Stimulated activated CD4-positive, alpha-beta T cell treated with anti-CD3 and anti-CD28 coated beads, Interleukin-1b, Interleukin-23, amount 100 ng/mL, for 4 hours (primary cell): ENCODE measurements at regions not wholly inside any gene's neighbourhood (a gene's known extent, or its start where the extent isn't known, plus 50 kb on each side); places are given as distances from the start of the nearest gene placed in this dataset.
"Not testable (repeated sequence)": the region's sequence is repeated elsewhere in the genome, so short reads cannot be mapped to it uniquely, and the experiment has no call there.

Experiments
- DNase-seq, 2 donors: peaks; one replicate each; pipeline ENCODE4 v3.0.0-alpha.2; 2020; ENCODE audit warnings: low read depth in 2 of 2

DNA sequence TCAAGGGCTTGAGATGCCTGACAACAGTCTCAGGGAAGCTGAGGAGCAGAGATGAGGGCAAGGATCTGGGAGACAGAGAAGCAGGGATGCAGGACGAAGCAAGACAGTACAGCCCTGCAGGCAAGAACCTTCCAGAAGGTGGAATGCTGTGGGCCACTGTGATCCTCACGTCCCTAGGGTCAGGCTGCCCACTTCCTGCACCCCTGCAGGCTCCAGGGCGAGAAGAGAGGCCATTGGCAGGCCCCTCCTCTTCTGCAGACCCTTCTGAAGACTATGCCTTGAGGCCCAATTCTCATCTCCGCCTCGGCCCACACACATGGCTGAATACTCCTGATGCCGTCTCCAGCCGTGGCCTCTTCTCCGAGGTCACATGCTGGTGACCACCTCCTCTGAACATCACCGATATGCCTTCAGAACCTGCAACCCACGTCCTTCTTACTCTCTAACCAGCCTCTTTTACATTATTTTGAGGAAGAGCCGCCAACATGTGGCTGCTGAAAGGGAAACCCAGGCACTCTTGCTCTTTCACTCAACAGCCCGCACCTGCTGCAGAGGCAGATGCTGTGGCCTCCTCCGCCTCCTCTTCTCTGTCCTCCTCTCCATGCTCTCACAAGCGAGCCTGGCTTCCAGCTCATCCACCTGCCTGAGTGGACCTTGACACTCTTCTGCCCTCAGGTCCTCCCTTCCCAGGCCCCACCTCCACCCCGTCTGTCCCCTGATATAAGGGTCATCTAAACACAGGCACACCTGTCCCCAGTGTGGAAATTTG is 181.5 kb downstream of the IRX2 start:
- no peak for DNase-seq

DNA sequence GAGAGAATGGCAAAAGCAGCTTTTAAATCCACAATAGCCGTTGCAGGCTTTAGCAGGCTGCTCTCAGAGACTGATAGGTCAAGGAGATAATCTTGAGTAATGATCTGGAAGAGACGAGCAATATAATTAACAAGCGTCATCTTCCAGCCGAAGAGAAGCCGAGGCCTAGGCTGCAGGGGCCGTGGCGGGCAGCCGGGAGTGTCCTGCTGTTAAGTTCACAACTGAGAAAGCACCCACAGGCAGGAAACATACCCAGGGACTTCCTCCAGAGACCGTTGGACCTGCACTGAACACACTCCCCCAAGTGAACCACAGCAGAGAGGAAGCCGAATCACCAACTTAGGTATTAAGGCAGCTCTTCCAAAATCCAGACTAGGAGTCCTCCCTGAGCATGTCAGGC is 182.3 kb downstream of the IRX2 start:
- no peak for DNase-seq

DNA sequence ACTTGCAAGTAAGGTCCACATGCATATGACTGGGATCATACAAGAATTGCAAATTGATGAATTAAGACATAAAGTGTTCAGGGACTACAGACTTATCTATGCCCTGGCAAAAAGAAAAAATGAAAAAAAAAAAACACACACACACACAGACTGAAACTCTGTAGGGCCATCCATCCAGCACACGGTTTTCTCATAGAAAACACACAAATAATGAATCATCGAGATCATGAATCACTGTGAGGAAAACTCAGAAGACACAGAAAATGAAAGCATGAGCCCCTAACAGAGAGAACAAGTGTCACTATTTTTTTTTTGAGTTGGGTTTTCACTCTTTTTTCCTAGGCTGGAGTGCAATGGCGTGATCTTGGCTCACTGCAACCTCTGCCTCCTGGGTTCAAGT is 185.2 kb downstream of the IRX2 start:
- DNase-seq: no peak

DNA sequence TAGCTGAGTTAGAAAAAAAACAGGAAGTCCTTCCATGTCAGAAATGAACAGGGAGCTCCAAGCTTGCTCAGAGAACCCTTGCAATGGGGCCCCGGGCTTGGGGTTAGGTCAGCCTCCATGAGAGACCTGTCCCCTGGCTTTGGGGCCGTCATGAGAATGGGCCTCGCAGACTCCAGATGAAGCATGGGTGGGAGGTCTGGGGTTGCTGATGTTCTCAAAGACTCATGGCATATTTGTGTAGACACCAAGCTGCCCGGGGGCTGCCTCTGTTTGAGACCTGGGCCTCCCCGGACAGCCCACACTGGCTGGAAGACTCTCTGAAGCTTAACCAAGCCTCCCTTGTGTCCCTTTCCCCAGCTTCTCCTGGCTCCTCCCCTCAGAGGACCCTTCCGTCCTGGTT is 186.3 kb downstream of the IRX2 start:
- DNase-seq: no peak

DNA sequence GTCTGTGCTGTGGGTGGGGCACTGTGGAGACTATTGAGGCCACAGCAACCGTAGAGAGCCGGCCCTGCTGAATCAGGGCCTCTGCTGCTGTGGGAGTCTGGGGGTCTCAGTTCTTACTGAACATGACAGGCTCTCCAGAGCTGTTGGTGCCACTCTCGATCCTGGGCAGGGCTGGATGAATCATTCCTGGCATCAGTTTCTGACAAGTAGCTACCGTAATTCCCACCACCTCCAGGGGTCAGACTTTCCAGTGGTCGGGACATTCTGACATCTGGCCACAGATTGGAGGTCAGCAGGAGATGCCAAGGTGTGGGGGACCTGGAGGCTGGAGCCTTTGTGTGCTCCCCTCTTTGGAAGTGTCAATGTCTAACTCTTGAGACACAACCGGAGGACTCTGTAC is 188.4 kb downstream of the IRX2 start:
- DNase-seq: no peak

DNA sequence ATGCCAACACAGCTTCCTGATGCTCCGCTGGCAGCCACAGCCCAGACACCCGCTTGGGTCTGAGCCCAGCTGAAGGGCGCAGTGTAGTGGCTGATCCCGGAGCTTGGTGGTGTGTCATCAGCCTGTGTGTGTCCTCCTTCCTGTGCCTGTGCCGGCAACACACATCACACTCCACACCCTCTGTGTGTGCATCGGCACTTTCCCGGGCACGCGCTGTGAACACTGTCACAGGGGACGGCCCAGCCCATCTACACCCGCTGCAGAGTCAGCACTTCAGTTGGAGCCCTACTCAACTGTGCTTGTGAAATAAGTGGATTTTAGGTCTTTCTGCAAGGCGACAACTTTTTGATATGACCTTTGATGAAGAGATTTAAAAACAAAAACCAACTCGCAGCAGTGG is 189.4 kb downstream of the IRX2 start:
- DNase-seq: no peak

DNA sequence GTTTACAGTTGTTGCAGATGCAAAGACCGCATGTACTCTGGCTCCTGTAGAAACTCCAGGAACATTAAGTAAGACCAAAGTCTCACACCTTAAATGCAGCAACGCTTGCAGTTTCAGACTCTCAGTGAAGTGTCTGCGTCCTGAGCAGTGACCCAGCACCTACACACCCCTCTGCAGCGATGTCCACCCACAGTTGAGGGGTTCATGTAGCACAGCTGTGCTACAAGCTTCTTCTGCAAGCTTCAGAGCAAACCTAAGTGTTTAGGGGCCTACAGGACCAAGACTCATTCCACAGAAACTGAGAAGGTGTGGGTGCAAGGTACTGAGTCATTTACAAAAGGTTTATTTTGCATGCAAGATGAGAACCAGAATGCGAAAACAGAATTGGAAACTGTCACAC is 191.0 kb downstream of the IRX2 start:
- no peak for DNase-seq

DNA sequence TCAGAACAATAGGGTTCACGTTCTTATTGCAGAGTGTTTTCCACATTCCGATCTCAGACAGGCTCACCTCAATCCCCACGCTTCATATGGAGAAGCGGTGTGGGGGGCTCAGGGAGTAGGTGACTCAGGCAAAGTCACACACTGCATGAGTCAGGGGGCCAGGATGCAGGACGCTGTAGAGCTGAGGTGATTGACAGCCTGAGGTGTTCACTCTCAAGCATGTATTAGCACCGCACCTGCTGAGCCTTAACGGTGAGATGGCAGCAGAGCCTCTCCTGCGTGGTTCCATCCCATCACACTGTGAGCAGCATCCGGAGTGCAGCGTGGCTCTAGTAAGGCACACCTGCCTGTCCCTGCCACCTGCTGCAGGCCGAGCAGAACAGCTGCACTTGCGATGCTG is 194.0 kb downstream of the IRX2 start:
- no peak for DNase-seq

DNA sequence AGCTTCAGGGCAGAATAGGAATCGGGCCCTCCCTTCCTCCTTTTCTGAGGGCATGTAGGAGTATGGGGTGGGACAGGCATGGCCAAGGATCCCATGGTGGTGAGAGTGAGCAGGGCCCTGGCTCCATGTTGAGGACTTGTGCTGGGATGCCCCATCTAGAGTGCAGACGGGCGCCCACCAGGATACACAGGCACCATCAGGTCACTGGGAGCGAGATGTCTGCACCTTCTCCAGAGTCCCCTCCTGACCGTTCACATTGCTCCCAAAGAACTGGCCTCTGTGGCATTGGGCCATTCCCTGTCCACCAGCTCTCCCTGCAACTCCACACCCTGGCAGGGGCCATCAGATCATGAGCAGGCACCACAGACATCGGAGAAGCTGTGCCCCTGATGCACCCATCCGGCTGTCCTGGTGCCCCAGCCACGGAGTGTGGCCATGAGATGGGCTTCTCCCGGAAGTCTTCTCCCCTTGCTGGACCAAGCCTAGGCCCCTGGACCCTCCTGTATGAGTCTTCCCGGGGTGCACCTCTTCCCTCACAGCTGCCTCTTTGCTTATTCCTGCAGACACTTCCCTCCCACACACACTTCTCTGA is 195.0 kb downstream of the IRX2 start:
- no peak for DNase-seq

DNA sequence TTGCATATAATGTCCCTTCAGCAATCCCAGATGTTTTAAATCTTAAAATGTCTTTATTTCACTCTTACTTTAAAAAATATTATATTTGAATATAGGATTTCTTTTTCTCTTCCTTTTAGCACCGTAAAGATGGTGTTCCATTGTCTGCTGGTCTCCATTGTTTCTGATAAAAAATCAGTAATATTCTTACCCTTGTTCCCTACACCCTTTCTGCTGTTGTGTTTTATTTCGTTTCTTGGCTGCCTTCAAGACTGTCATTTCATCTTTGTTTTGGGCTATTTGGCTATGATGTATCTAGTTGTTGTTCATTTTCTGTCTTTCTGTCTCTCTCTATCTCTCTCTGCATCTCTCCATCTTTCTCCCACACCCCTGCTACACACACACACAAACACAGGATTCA is 197.9 kb downstream of the IRX2 start:
- no peak for DNase-seq

DNA sequence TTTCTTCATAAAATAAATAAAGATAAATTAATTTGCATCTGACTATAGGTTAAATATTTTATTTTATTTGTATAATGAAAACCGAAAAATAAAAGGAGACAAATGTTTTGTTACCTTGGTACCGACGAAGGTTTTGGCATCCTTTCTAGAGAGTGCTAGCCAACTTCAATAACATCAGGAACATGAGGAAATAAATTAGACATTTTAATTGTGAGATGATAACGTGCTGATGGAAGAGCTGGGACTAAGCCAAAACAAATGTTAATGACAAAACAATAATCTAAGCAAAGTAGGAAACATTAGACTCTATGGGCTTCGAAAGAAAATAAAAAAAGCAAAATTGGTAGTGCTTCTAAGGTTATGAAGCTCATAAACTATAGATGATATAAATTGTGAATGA is 201.0 kb downstream of the IRX2 start:
- no peak for DNase-seq

DNA sequence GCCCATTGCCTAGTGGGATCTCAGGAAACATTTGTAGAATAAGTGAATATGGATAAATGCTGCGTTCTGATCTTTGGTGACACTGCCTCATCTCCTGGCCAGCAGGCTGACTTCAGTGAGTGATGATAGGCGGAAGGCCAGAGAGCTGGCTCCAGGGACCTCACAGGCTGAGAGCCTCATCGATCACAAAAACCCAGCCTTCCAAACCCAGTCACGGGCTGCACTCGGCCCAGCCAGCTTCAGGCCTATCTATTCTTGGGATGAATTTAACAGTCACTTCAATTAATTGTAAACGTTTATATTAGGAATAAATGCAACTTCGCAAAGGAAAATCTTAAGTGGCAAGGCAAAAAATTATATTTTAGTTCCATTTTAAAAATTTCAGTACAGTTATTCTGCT is 201.6 kb downstream of the IRX2 start:
- no peak for DNase-seq

DNA sequence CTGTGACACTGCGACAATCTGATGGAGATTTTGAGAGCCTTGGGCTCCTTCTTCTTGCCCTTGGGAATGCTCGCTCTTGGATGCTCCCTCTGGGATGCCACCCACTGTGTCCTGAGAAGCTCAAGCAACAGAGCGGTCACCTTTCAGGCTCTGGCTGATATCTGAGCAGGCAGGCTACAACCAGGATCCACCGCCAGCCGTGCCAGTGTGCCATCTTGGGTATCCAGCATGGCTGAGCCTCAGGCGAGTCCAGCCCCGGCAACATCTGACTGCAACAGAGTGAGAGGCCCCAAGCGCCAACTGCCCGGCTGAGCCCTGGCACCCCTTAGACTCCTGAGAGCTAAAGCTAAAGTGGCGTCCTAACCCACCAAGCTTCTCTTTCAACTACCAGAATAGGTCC is 202.1 kb downstream of the IRX2 start:
- DNase-seq: no peak

DNA sequence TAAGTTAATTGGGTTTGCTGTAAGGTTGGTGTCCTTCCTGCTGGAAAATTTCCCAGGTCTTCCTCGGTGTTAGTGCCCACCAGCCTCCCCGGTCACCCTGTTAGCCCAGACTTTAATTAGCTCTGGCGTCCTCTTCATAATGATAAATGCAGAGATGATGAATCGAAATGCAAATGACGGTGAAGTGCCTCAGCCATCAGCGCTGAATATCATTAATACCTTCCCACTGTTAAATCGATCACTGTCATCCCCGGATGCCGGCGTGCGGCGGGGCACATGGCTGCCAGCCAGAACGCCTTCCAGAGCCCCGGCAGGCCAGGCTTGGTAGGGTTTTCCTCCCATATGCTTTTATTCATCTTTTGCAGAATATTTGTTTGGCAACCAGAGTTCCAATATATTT is 204.5 kb downstream of the IRX2 start:
- no peak for DNase-seq

DNA sequence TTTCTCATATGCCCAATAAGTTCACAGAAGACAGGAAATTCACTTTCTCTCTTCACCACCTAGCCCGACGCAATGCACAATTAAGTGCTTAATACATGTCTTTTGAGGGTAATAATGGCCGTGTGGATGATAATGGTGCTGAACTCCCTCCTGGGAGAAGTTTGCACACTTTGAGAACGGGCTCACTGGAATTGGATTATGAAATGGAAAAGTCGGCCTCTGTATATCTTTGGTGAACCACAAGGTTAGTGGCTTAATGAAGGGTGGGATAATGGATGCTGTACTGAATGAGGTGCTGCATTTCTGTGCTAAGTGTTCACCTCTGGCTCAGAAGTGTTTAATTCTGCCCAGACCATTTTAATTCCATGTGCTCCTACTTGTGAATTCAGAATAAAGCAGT is 207.5 kb downstream of the IRX2 start:
- no peak for DNase-seq

DNA sequence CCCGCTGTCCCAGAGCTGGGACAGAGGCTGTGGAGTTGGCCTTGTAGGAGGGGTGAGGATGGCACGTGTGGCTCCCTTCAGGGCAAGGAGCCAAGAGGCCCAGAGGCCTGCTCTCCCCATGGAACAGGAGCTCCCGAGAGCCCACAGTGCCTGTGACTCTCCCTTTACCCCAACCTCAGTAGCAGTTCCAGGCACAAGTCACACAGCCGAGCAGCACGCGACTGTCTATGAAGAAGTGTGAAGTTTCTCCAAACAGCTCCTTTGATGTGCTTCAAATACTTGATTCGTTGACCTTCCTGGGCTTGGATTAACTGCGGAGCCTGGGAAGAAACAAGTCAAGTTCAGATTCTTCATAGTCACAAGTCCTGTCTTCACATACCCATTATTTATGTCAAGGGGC is 208.7 kb downstream of the IRX2 start:
- DNase-seq: no peak

DNA sequence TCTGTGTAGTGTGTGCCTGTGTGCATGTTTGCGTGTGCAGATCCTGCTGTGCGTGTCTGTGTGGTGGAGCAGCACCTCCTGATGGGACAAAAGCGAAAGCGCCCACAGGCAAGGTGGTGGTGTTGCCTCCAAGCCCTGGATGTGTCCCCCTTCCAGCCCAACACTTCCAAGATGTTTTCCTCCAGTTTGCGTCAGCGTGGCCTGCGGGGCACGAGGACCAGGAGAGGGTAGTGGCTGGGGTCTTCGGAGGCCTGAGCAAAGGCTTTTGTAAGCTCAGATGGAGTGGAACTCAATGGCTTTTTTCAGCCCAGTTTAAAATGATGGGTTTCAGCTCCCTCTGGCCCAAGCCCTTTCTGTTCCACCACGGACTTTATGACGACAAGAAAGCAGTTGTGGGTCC is 209.5 kb downstream of the IRX2 start:
- no peak for DNase-seq

DNA sequence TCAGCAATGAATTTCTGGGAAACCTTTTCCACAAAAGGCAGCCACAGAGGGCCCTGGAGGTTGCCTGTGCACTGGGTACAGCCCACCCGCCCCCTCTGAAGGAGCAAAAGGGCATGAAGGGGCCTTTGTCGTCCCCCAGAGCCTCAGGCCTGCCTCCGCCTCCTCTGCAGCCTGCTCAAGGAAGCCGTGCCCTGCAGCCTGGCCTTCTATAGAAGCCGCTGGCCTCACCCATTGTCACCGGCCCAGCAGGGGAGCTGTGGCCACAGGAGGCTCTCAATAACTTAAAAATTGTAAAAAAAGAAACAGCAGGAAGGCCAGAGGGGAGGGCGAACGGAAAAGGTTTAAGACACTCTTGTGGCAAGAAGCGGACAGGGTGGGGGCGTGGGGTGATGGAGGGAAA is 213.3 kb downstream of the IRX2 start:
- DNase-seq: no peak

DNA sequence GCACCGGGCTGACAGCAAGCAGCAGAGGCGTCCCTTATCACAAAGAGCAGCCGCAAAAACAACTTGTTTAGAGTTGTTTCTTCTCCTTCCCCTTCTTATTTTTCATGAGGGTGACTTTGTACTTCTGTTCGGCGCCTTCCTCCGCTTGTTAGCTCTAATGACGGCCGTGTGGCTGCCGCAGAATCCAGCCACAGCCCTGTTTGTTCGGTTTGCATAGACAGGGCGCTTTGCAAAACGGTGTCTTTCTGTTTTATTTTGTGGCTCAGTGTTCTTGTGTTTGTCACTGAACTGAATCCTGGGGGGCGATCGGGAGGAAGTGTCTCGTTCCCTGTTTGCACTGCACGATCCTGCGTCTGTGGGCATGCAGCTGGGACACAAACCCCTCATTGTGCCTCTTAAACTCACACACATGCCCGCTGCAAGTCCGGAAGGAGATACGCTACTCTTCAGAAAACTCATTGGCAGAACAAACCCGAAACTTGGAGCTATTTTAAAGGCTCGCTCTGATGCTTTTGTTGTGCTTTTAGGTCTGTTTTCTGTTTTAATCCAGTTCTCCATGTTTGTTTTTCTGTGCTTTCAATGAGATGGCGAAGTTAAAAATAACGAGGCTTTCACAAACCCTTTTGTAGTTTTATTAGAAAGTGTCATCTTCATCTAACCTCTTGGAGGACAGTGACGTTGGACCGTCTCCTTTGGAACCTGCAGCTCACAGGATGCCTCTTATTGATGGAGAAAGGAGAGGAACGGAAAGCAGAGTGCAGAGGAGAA is 213.9 kb downstream of the IRX2 start:
- no peak for DNase-seq

DNA sequence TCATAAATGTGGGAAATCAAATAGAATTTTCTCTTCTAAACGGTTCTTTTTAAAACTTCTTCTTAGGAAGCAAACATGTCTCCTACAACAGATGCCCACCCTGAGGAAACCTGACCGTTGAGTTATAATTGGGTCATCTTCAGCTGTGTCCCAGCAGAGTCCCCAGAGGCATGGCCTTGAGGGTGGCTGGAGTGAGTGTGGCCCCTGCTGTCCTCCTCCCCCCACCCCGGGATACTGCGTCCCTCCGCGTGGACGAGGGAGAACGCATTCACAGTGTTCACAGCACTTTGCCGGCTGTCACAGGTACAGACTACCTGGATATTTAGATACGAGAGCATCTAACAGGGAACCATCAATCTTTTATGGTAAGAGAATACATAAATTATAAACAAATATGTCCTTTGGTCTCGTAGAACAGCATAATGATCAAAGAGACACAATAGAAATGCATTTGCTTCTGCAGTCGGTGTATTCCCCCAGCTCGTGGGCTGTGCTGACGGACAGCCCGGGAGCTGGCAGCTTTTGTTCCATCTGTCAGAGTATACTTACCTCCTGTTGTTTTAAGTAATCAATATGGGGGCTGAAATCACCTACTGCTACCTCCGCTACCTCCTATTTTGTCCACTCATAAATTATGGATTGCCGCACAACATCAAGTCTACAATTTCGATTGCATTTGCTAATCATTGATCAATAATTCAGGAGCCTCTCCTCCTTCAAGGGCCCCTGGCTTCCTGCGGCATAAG is 214.7 kb downstream of the IRX2 start:
- no peak for DNase-seq

DNA sequence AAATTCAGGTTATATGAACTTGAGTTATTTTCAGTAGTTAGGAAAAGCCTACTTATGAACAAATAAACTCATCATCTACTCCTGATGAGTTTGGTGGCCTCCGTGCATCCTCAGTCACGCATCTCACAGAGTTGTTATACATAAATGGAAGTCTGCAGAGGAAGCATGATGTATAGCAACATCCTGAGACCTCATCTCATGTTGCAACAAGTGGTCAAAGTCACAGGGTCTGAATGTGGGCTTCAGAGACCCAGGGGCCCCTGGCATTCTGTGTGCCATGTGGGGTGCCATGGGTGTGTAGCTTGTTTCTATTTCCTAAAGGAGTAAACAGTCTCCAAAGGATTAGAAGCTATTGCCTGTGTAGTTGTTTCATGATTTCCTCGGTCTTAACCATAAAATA is 216.5 kb downstream of the IRX2 start:
- no peak for DNase-seq

DNA sequence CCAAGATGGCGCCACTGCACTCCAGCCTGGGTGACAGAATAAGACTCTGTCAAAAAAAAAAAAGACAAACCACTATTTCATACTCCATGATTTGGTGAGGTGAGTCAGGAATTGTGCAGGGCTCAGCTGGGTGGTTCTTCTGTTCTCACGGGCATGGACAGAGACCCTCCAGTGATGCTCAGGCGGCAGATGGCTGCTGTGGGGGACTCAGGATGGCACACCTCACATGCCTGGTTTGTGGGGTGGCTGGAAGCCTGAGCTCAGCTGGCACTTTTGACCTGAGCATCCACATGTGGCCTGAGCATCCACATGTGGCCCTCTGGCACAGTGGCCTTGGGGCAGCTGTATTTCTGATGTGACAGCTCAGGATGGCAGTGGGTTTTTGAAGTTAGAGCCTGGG is 217.2 kb downstream of the IRX2 start:
- DNase-seq: no peak

DNA sequence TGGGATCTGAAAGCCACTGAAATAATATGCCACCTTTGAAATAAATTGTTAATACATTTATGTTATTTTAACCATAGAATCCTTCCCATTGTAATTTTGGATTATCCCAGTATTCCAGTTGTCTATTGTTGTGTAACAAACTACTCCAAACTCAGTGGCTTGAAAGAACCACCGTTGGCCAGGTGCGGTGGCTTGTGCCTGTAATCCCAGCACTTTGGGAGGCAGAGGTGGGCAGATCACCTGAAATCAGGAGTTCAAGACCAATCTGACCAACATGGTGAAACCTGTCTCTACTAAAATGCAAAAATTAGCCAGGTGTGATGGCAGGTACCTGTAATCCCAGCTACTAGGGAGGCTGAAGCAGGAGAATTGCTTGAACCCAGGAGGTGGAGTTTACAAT is 217.6 kb downstream of the IRX2 start:
- DNase-seq: not testable (repeated sequence)
